Fibroblast of lung (primary cell): ENCODE measurements at regions not wholly inside any gene's neighbourhood (a gene's known extent, or its start where the extent isn't known, plus 50 kb on each side); places are given as distances from the start of the nearest gene placed in this dataset.

ENCODE experiments used
- DNase-seq, 2 donors: peaks; one replicate each; pipeline versions ENCODE4 v3.0.0 to v3.0.0-alpha.2; 2010; ENCODE audit warnings: low read depth in 2 of 2
- H2AFZ ChIP-seq: 2 replicates; pipeline ENCODE4 v1.5.1; 2012; ENCODE audit warnings: low read length, control low read depth, inconsistent platforms
- H3K27ac ChIP-seq: 2 replicates; pipeline ENCODE4 v1.5.1; 2011; ENCODE audit warnings: low read length, control low read depth; ENCODE audit not compliant: insufficient read depth
- H3K27me3 ChIP-seq: 2 replicates; pipeline ENCODE4 v1.5.1; 2011; ENCODE audit warnings: mild to moderate bottlenecking, low read length; ENCODE audit not compliant: control insufficient read depth, insufficient read depth
- H3K36me3 ChIP-seq: 2 replicates; pipeline ENCODE4 v1.5.1; 2011; ENCODE audit warnings: low read length; ENCODE audit not compliant: control insufficient read depth, insufficient read depth
- H3K4me1 ChIP-seq: 2 replicates; pipeline ENCODE4 v1.5.1; 2011; ENCODE audit warnings: low read length; ENCODE audit not compliant: control insufficient read depth, insufficient read depth; ENCODE audit errors: extremely low read depth
- H3K4me2 ChIP-seq: 2 replicates; pipeline ENCODE4 v1.5.1; 2011; ENCODE audit warnings: low read length, control low read depth; ENCODE audit not compliant: insufficient read depth; ENCODE audit errors: extremely low read depth
- H3K4me3 ChIP-seq, 4 experiments: fragments of 200-600 bp in 1 of 4; sonication (generic) in 1 of 4; replicated peaks in 1 of 4; 2 replicates each; pipeline ENCODE4 v1.5.1; 2011 to 2016; ENCODE audit warnings: low read length in 4 of 4, low read depth in 3 of 4, mild to moderate bottlenecking in 3 of 4, control low read depth in 2 of 4, inconsistent platforms in 1 of 4, mixed read lengths in 1 of 4; ENCODE audit not compliant: insufficient read depth in 1 of 4; ENCODE audit errors: control extremely low read depth in 1 of 4
- H3K79me2 ChIP-seq: 2 replicates; pipeline ENCODE4 v1.5.1; 2012; ENCODE audit warnings: mild to moderate bottlenecking, low read length, inconsistent platforms; ENCODE audit not compliant: control insufficient read depth, insufficient read depth
- H3K9ac ChIP-seq: 2 replicates; pipeline ENCODE4 v1.5.1; 2011; ENCODE audit warnings: mild to moderate bottlenecking, low read length, control low read depth; ENCODE audit not compliant: insufficient read depth
- H3K9me3 ChIP-seq: 2 replicates; pipeline ENCODE4 v1.5.1; 2012; ENCODE audit warnings: low read depth, low read length; ENCODE audit not compliant: control insufficient read depth, insufficient read depth
- H4K20me1 ChIP-seq: 2 replicates; pipeline ENCODE4 v1.5.1; 2011; ENCODE audit warnings: low read length; ENCODE audit not compliant: control insufficient read depth, insufficient read depth; ENCODE audit errors: extremely low read depth
- EZH2 ChIP-seq: IDR thresholded peaks from 2 replicates; pipeline ENCODE4 v1.5.1; 2012; ENCODE audit warnings: low read length, control low read depth, mild to moderate bottlenecking; ENCODE audit errors: missing control alignments
- TF ChIP-seq, protein P1 (sequence below), 2 donors: IDR thresholded peaks in 1 of 2; conservative IDR thresholded peaks in 1 of 2; 1 replicate in 1 of 2; 2 replicates in 1 of 2; pipeline ENCODE4 v1.5.1; 2011 to 2012; ENCODE audit warnings: low read length in 2 of 2, control low read depth in 1 of 2, inconsistent platforms in 1 of 2, low read depth in 1 of 2, mild to moderate bottlenecking in 1 of 2

GRCh38 chr4:41870035-41870434, 65.2 kb upstream of the TMEM33 start:
- no peaks in the 10 kb centered on the region for H3K4me1 ChIP-seq
- TF ChIP-seq, protein P1, sequence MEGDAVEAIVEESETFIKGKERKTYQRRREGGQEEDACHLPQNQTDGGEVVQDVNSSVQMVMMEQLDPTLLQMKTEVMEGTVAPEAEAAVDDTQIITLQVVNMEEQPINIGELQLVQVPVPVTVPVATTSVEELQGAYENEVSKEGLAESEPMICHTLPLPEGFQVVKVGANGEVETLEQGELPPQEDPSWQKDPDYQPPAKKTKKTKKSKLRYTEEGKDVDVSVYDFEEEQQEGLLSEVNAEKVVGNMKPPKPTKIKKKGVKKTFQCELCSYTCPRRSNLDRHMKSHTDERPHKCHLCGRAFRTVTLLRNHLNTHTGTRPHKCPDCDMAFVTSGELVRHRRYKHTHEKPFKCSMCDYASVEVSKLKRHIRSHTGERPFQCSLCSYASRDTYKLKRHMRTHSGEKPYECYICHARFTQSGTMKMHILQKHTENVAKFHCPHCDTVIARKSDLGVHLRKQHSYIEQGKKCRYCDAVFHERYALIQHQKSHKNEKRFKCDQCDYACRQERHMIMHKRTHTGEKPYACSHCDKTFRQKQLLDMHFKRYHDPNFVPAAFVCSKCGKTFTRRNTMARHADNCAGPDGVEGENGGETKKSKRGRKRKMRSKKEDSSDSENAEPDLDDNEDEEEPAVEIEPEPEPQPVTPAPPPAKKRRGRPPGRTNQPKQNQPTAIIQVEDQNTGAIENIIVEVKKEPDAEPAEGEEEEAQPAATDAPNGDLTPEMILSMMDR (conservative IDR thresholded peaks at IDR 0.05 in 1 of 2, IDR thresholded peaks at IDR 0.05 in 1 of 2; ENCODE audit: low read depth in 1 of 2, low read length in 2 of 2), result no peak
- TF ChIP-seq EZH2, result no peak
- H3K27me3 ChIP-seq, result peaks cover 51% of the 10 kb centered on the region
- H3K79me2 ChIP-seq, result no peaks in the 10 kb centered on the region
- no peaks in the 10 kb centered on the region for H3K9me3 ChIP-seq
- no peak overlapping the region for H3K27ac ChIP-seq
- H4K20me1 ChIP-seq, result no peaks in the 10 kb centered on the region
- H3K4me3 ChIP-seq, result no peak overlapping the region
- no peak for DNase-seq
- H3K9ac ChIP-seq, result no peak overlapping the region
- H3K36me3 ChIP-seq, result no peaks in the 10 kb centered on the region
- no peak overlapping the region for H3K4me2 ChIP-seq
- H2AFZ ChIP-seq, result no peak overlapping the region

- no peaks in the 10 kb centered on the region for H3K9me3 ChIP-seq
- H3K79me2 ChIP-seq, result no peaks in the 10 kb centered on the region
- TF ChIP-seq EZH2, result peak; percentile 73
- TF ChIP-seq, protein P1 (conservative IDR thresholded peaks at IDR 0.05 in 1 of 2, IDR thresholded peaks at IDR 0.05 in 1 of 2; ENCODE audit: low read depth in 1 of 2, low read length in 2 of 2), result no peak
- H3K4me1 ChIP-seq, result no peaks in the 10 kb centered on the region
- no peak overlapping the region for H2AFZ ChIP-seq
- H3K36me3 ChIP-seq, result no peaks in the 10 kb centered on the region
- peaks cover 43% of the 10 kb centered on the region for H3K27me3 ChIP-seq
- H3K9ac ChIP-seq, result no peak overlapping the region
- H3K4me3 ChIP-seq, result no peak overlapping the region
- H3K4me2 ChIP-seq, result no peak overlapping the region
- DNase-seq, result no peak
- no peaks in the 10 kb centered on the region for H4K20me1 ChIP-seq
- H3K27ac ChIP-seq, result no peak overlapping the region
Measured at GRCh38 chr4:41866799-41867677, 68.2 kb upstream of the TMEM33 start.

DNA sequence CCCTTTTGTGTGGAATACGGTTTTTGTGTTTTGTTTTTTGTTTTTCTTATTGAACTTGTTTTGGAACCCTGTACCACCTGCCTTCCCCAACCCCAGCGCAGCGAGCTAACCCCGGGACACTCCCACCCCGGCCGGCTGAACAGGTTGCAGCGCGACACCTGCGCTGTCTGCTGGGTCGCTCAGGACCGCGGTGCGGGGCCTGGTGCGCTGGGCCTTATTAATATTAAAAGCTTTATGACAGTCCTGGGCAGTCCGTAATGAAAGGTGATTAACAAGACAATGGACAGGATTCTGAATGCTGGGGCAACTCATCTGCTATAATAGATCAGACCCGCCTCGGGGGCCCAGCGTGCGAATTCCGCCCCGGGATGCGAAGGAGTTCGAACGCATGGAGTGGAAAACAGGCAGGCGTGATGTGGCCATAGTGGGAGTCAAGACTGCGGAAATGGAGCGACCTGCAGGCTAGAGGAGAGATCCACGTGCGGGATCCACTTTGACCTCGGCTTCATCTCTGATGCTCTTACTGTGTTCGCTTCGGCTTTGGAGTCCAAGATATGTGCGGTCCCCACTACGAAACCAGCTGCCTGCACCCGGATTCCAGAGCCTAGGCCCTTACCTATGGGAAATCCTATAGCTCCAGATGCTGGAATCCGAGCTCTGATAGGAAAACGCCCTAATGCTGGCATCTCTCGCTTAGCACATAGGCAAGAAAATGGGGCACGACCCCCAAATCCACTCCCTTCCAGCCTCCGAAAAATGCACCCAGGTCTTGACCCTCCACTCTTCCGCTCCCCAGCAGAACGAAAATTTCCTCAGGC, 69.0 kb upstream of the TMEM33 start:
- TF ChIP-seq EZH2, result peak; percentile 92
- TF ChIP-seq, protein P1 (conservative IDR thresholded peaks at IDR 0.05 in 1 of 2, IDR thresholded peaks at IDR 0.05 in 1 of 2; ENCODE audit: low read depth in 1 of 2, low read length in 2 of 2), result no peak
- no peaks in the 10 kb centered on the region for H3K79me2 ChIP-seq
- no peaks in the 10 kb centered on the region for H4K20me1 ChIP-seq
- H2AFZ ChIP-seq, result no peak overlapping the region
- H3K36me3 ChIP-seq, result no peaks in the 10 kb centered on the region
- no peak overlapping the region for H3K4me3 ChIP-seq
- H3K4me1 ChIP-seq, result no peaks in the 10 kb centered on the region
- no peak overlapping the region for H3K27ac ChIP-seq
- DNase-seq, result no peak
- H3K4me2 ChIP-seq, result no peak overlapping the region
- peaks cover 41% of the 10 kb centered on the region for H3K27me3 ChIP-seq
- no peaks in the 10 kb centered on the region for H3K9me3 ChIP-seq
- H3K9ac ChIP-seq, result no peak overlapping the region
